Body of pancreas (tissue), 4 donors: ENCODE measurements at regions not wholly inside any gene's neighbourhood (a gene's known extent, or its start where the extent isn't known, plus 50 kb on each side); places are given as distances from the start of the nearest gene placed in this dataset.
"Not testable (repeated sequence)": the region's sequence is repeated elsewhere in the genome, so short reads cannot be mapped to it uniquely, and the experiment has no call there.

ENCODE experiments used
- POLR2A ChIP-seq, 3 donors: fragments of 450-650 bp; IDR thresholded peaks; one replicate each; pipeline ENCODE4 v1.6.1; 2016; ENCODE audit warnings: antibody characterized with exemption in 3 of 3, mild to moderate bottlenecking in 2 of 3
- TF ChIP-seq, protein P1 (sequence below), 7 experiments: fragments of 450-650 bp in 4 of 7; fragments of 200-600 bp in 3 of 7; sonication (generic) in 3 of 7; IDR thresholded peaks; one replicate each; pipeline ENCODE4 v1.5.1; 2016 to 2019; ENCODE audit warnings: antibody characterized with exemption in 7 of 7

DNA sequence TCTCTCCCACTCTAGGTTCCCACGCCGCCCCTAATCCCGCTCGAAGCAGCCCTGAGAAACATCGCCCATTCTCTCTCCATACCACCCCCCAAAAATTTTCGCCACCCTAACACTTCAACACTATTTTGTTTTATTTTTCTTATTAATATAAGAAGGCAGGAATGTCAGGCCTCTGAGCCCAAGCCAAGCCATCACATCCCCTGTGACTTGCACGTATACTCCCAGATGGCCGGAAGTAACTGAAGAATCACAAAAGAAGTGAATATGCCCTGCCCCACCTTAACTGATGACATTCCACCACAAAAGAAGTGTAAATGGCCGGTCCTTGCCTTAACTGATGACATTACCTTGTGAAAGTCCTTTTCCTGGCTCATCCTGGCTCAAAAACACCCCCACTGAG is 127.2 kb upstream of the ADCY2 start:
- TF ChIP-seq, protein P1, sequence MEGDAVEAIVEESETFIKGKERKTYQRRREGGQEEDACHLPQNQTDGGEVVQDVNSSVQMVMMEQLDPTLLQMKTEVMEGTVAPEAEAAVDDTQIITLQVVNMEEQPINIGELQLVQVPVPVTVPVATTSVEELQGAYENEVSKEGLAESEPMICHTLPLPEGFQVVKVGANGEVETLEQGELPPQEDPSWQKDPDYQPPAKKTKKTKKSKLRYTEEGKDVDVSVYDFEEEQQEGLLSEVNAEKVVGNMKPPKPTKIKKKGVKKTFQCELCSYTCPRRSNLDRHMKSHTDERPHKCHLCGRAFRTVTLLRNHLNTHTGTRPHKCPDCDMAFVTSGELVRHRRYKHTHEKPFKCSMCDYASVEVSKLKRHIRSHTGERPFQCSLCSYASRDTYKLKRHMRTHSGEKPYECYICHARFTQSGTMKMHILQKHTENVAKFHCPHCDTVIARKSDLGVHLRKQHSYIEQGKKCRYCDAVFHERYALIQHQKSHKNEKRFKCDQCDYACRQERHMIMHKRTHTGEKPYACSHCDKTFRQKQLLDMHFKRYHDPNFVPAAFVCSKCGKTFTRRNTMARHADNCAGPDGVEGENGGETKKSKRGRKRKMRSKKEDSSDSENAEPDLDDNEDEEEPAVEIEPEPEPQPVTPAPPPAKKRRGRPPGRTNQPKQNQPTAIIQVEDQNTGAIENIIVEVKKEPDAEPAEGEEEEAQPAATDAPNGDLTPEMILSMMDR (IDR thresholded peaks at IDR 0.05) = not testable (repeated sequence)
- TF ChIP-seq POLR2A (IDR thresholded peaks at IDR 0.05) = not testable (repeated sequence)
